B cell (primary cell): ENCODE measurements at regions not wholly inside any gene's neighbourhood (a gene's known extent, or its start where the extent isn't known, plus 50 kb on each side); places are given as distances from the start of the nearest gene placed in this dataset.

Experiments used
- ATAC-seq: fragments of 200-7000 bp; cut with Tn5 transposase; one replicate; pipeline ENCODE4 v1.10.0; 2021; ENCODE audit warnings: low read depth, mild to moderate bottlenecking, moderate number of reproducible peaks, moderate library complexity
- CTCF ChIA-PET: fragments of 350-600 bp; sonication (Branson Sonifier 250); formaldehyde crosslinking; loops from one replicate; lab custom pipeline; 2021; ENCODE audit warnings: antibody characterized with exemption, inconsistent platforms; lab: Charles Lee
- POLR2A ChIA-PET: fragments of 350-600 bp; sonication (Branson Sonifier 250); formaldehyde crosslinking; loops from one replicate; lab custom pipeline; 2021; ENCODE audit warnings: antibody characterized with exemption; lab: Charles Lee
- DNase-seq: peaks from one replicate; pipeline ENCODE4 v3.0.0; 2013
- H2AFZ ChIP-seq: 2 replicates; pipeline ENCODE4 v1.6.1; 2012; ENCODE audit warnings: mild to moderate bottlenecking, low read depth, low read length; ENCODE audit not compliant: insufficient read depth, poor library complexity, severe bottlenecking
- H3K27ac ChIP-seq, 2 donors: 1 replicate in 1 of 2; 2 replicates in 1 of 2; pipeline ENCODE4 v1.5.1; 2012 to 2013; ENCODE audit warnings: low read length in 2 of 2, mild to moderate bottlenecking in 2 of 2, moderate library complexity in 1 of 2
- H3K27me3 ChIP-seq, 4 experiments: fragments of 200-600 bp in 1 of 4; sonication (generic) in 1 of 4; replicated peaks in 1 of 4; 1 replicate in 2 of 4; 2 replicates in 2 of 4; pipeline versions ENCODE4 v1.6.1 to v1.7.0; 2013 to 2016; ENCODE audit warnings: low read length in 3 of 4, mild to moderate bottlenecking in 2 of 4, mixed read lengths in 1 of 4, moderate library complexity in 1 of 4; ENCODE audit not compliant: insufficient read depth in 4 of 4, control insufficient read depth in 3 of 4; ENCODE audit errors: control extremely low read depth in 1 of 4
- H3K36me3 ChIP-seq, 2 experiments: replicated peaks in 1 of 2; 1 replicate in 1 of 2; 2 replicates in 1 of 2; pipeline versions ENCODE4 v1.6.1 to v1.7.1; 2013; ENCODE audit warnings: low read length in 1 of 2; ENCODE audit not compliant: insufficient read depth in 2 of 2, control insufficient read depth in 1 of 2; ENCODE audit errors: control extremely low read depth in 1 of 2, extremely low read depth in 1 of 2
- H3K4me1 ChIP-seq, 2 donors: fragments of 200-600 bp in 1 of 2; sonication (generic) in 1 of 2; 1 replicate in 1 of 2; 2 replicates in 1 of 2; pipeline versions ENCODE4 v1.5.1 to v1.6.1; 2013 to 2017; ENCODE audit warnings: low read length in 2 of 2; ENCODE audit not compliant: control insufficient read depth in 2 of 2, insufficient read depth in 2 of 2
- H3K4me2 ChIP-seq: replicated peaks from 2 replicates; pipeline ENCODE3; 2012; ENCODE audit warnings: mild to moderate bottlenecking, low read depth, low read length; ENCODE audit not compliant: poor library complexity, severe bottlenecking
- H3K4me3 ChIP-seq, 5 experiments: fragments of 200-600 bp in 1 of 5; sonication (generic) in 1 of 5; 1 replicate in 3 of 5; 2 replicates in 2 of 5; pipeline versions ENCODE4 v1.5.1 to v1.7.0; 2011 to 2016; ENCODE audit warnings: low read length in 4 of 5, mild to moderate bottlenecking in 4 of 5, low read depth in 2 of 5, control low read depth in 1 of 5, moderate library complexity in 1 of 5; ENCODE audit not compliant: insufficient read depth in 1 of 5; ENCODE audit errors: control extremely low read depth in 1 of 5, extremely low read depth in 1 of 5
- H3K79me2 ChIP-seq: fragments of 200-600 bp; sonication (generic); one replicate; pipeline ENCODE4 v1.6.0; 2016; ENCODE audit warnings: low read length; ENCODE audit not compliant: control insufficient read depth, insufficient read depth
- H3K9ac ChIP-seq: fragments of 200-600 bp; sonication (generic); 2 replicates; pipeline ENCODE4 v1.6.1; 2017; ENCODE audit warnings: mild to moderate bottlenecking, low read length, moderate library complexity
- H3K9me3 ChIP-seq, 3 donors: one replicate each; pipeline versions ENCODE4 v1.6.1 to v1.7.1; 2013; ENCODE audit warnings: low read length in 2 of 3; ENCODE audit not compliant: control insufficient read depth in 2 of 3, insufficient read depth in 1 of 3; ENCODE audit errors: control extremely low read depth in 1 of 3
- H4K20me1 ChIP-seq: 2 replicates; pipeline ENCODE4 v1.6.0; 2012; ENCODE audit warnings: mild to moderate bottlenecking, low read length; ENCODE audit not compliant: insufficient read depth, control insufficient read depth, poor library complexity, severe bottlenecking
- H3K27ac Mint-ChIP-seq: one replicate; pipeline ENCODE4 v1.8.0; 2021; ENCODE audit warnings: mixed read lengths
- H3K27me3 Mint-ChIP-seq: one replicate; pipeline ENCODE4 v1.8.0; 2021; ENCODE audit warnings: mixed read lengths
- H3K4me1 Mint-ChIP-seq: one replicate; pipeline ENCODE4 v1.8.0; 2021; ENCODE audit warnings: mixed read lengths
- H3K4me3 Mint-ChIP-seq: one replicate; pipeline ENCODE4 v1.8.0; 2021; ENCODE audit warnings: mixed read lengths
- H3K9me3 Mint-ChIP-seq: one replicate; pipeline ENCODE4 v1.8.0; 2022; ENCODE audit warnings: mixed read lengths; ENCODE audit not compliant: insufficient read depth
- EZH2 ChIP-seq: IDR thresholded peaks from 2 replicates; pipeline ENCODE4 v1.6.1; 2012; ENCODE audit warnings: borderline replicate concordance, low read depth, mild to moderate bottlenecking, moderate library complexity, low read length; ENCODE audit not compliant: insufficient read depth, poor library complexity, severe bottlenecking
- WGBS: methylation state at CpG from one replicate; pipeline ENCODE4 v1.1.5; 2013; ENCODE audit warnings: missing lambda C conversion rate; ENCODE audit not compliant: insufficient coverage; 5-methylcytosine and 5-hydroxymethylcytosine counted together
- intact Hi-C: fragments of 100-400 bp; cut with micrococcal nuclease; formaldehyde crosslinking; loops from one replicate; pipeline ENCODE4 v1.10.0; 2022
- TF ChIP-seq, protein P1 (sequence below): fragments of 200-600 bp; IDR thresholded peaks from one replicate; pipeline ENCODE4 v1.8.0; 2022; ENCODE audit warnings: antibody characterized with exemption, mild to moderate bottlenecking

DNA sequence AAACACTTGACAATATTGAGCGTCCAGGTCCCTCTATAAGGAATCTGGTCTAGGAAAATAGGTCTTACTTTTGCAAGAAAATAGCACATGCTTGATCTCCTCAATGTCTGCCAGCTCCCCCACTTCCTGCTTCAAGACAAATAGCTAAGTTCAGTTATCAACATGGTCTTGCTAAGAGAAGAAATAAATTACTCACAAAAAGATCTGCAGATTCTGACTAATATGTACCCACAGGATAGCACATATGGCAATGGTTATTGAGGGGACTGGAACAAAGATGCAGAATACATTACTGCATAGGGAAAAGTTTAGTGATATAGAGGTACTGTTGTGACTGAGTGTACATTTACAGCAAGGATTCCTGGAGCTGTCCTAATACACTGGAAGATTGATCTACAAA, 457.5 kb upstream of the GRID2 start:
- no peak for TF ChIP-seq EZH2
- TF ChIP-seq, protein P1, sequence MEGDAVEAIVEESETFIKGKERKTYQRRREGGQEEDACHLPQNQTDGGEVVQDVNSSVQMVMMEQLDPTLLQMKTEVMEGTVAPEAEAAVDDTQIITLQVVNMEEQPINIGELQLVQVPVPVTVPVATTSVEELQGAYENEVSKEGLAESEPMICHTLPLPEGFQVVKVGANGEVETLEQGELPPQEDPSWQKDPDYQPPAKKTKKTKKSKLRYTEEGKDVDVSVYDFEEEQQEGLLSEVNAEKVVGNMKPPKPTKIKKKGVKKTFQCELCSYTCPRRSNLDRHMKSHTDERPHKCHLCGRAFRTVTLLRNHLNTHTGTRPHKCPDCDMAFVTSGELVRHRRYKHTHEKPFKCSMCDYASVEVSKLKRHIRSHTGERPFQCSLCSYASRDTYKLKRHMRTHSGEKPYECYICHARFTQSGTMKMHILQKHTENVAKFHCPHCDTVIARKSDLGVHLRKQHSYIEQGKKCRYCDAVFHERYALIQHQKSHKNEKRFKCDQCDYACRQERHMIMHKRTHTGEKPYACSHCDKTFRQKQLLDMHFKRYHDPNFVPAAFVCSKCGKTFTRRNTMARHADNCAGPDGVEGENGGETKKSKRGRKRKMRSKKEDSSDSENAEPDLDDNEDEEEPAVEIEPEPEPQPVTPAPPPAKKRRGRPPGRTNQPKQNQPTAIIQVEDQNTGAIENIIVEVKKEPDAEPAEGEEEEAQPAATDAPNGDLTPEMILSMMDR: no peak
- no peak overlapping the region for H3K4me2 ChIP-seq
- H3K4me3 Mint-ChIP-seq: no peak overlapping the region
- no peak for ATAC-seq
- no peaks in the 10 kb centered on the region for H3K79me2 ChIP-seq
- H3K9me3 Mint-ChIP-seq: no peaks in the 10 kb centered on the region
- no peak overlapping the region for H3K27ac ChIP-seq
- H3K27me3 Mint-ChIP-seq: no peaks in the 10 kb centered on the region
- no peak overlapping the region for H3K4me3 ChIP-seq
- no peaks in the 10 kb centered on the region for H3K4me1 Mint-ChIP-seq
- WGBS: no CpG with 5 or more reads among the region's 1 CpG
- no peaks in the 10 kb centered on the region for H3K36me3 ChIP-seq
- intact Hi-C loops: no loop called here
- no peak overlapping the region for H3K9ac ChIP-seq
- H3K9me3 ChIP-seq: no peaks in the 10 kb centered on the region
- ChIA-PET CTCF (no interaction called here), POLR2A (no interaction called here)
- H3K27me3 ChIP-seq: no peaks in the 10 kb centered on the region
- no peak overlapping the region for H2AFZ ChIP-seq
- H3K27ac Mint-ChIP-seq: no peak overlapping the region
- no peak for DNase-seq
- H4K20me1 ChIP-seq: no peaks in the 10 kb centered on the region
- H3K4me1 ChIP-seq: no peaks in the 10 kb centered on the region

- Histone ChIP-seq H3K36me3 (no peaks in the 10 kb centered on the region), H3K27ac (no peak overlapping the region), H3K4me1 (no peaks in the 10 kb centered on the region), H3K79me2 (no peaks in the 10 kb centered on the region), H2AFZ (no peak overlapping the region), H4K20me1 (no peaks in the 10 kb centered on the region), H3K9ac (no peak overlapping the region), H3K27me3 (no peaks in the 10 kb centered on the region), H3K4me2 (no peak overlapping the region), H3K4me3 (no peak overlapping the region), H3K9me3 (peaks cover 0 to 5% (median 0%) of the 10 kb centered on the region in 3 donors)
- 95% methylated on average over 4 of the region's 4 CpGs for WGBS
- H3K9me3 Mint-ChIP-seq: peaks cover 4% of the 10 kb centered on the region
- no peak overlapping the region for H3K27ac Mint-ChIP-seq
- H3K27me3 Mint-ChIP-seq: no peaks in the 10 kb centered on the region
- H3K4me1 Mint-ChIP-seq: no peaks in the 10 kb centered on the region
- ChIA-PET CTCF (no interaction called here), POLR2A (no interaction called here)
- DNase-seq: no peak
- no peak overlapping the region for H3K4me3 Mint-ChIP-seq
- no peak for ATAC-seq
- intact Hi-C loops: no loop called here
- no peak for TF ChIP-seq EZH2
- TF ChIP-seq, protein P1: no peak
Observed at GRCh38 chr4:91851456-91851855, 452.3 kb upstream of the GRID2 start.
